ENCODE measurements at regions not wholly inside any gene's neighbourhood (a gene's known extent, or its start where the extent isn't known, plus 50 kb on each side); places are given as distances from the start of the nearest gene placed in this dataset.
"Not testable (repeated sequence)": the region's sequence is repeated elsewhere in the genome, so short reads cannot be mapped to it uniquely, and the experiment has no call there.

DNA sequence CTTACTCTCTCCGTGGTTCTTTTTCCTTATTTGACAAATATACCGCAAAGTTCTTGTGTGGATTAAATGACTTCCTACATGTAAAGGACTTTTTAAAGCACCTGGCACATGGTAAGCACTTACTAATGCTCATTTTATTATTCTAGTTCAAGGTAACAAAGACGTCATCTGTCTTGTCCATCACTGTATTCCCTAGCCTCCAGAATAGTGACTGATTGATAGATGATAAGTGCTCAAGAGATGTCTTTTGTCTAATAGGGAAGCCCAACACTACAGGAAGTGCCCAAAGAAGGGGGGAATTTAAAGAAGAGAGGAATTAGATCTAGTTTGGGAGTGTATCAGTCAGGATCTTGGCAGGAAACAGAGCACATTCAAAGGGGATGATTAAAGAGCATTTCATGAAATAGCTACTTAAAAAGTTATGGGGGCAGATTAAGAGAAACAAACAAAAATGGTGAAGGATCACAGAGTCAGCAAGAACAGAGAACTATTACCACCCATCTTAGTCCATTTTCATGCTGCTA lies 151.9 kb downstream of the GXYLT1 start:
- no peaks in the 10 kb centered on the region for H3K27me3 ChIP-seq
- no peaks in the 10 kb centered on the region for H3K36me3 ChIP-seq

DNA sequence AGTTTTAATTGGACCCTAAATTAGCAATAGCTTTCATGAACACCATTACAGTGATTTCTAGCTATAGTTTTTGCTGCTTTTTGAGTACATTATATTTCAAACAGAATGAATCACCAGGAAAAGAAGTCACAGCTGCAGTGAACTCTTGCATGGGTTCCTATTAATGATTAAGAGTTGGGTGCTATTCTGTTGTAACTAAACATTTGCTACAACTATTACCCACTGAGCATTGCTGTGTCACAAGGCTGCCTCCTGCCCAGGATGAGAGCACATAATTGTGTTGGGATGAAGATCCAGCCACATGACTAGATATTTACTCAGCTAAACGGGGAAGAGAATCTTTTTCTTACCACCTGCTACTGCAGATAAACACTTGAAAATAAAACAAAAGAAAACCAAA lies 152.7 kb downstream of the GXYLT1 start:
- DNase-seq, result no peak
- Histone ChIP-seq H3K27me3 (no peaks in the 10 kb centered on the region), H3K36me3 (no peaks in the 10 kb centered on the region), H3K9me3 (no peaks in the 10 kb centered on the region), H3K4me3 (no peak overlapping the region)

More for the DNA sequence above, 151.9 kb downstream of the GXYLT1 start:
- Histone ChIP-seq H3K9me3 (no peaks in the 10 kb centered on the region), H3K4me3 (no peak overlapping the region)
- no peak for DNase-seq

DNA sequence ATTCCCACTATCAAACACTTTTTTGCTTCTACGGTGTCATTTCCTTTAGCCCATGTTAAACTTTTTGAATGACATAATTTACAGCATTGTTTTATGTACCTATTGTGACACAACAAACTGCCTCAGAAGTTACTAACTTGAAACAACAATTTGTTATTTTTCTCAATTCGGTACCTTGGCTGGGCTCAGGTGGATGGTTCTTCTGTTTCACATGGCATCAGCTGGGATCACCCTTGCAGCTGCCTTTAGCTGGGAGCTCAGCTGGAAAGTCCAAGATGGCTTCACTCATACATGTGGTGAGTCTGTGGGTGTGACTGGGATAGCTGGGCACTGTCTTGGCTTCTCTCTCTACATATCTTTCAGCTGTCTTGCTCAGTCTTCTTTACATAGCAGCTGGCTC lies 156.0 kb downstream of the GXYLT1 start:
- Histone ChIP-seq H3K4me3 (no peak overlapping the region), H3K36me3 (no peaks in the 10 kb centered on the region), H3K9me3 (no peaks in the 10 kb centered on the region), H3K27me3 (no peaks in the 10 kb centered on the region)
- DNase-seq, result no peak

DNA sequence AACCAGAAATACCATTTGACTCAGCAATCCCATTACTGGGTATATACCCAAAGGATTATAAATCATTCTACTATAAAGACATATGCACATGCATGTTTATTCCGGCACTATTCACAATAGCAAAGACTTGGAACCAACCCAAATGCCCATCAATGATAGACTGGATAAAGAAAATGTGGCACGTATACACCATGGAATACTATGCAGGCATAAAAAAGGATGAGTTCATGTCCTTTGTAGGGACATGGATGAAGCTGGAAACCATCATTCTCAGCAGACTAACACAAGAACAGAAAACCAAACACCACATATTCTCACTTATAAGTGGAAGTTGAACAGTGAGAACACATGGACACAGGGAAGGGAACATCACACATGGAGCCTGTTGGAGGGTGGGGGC lies 158.2 kb downstream of the GXYLT1 start:
- not testable (repeated sequence) for H3K9me3 ChIP-seq, H3K4me3 ChIP-seq, H3K27me3 ChIP-seq, DNase-seq, H3K36me3 ChIP-seq

DNA sequence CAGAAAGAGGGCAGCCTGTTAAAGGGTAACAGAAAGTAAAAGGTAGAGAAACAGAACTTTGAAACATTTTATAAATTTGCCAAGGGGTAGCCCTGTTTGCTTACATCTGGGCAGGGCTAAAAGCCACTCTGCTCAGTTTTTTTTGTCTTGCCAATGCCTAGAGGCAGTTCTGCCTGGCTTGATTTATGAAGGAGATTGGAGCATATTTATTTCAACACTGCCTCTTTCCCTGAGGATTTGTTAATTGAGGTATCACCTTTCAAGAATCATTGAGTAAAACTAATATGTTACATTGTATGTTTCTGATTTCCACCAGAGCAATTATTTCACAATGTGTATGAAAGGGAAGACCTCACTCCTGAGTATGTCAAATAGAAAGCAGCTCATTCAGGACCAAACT lies 160.8 kb downstream of the GXYLT1 start:
- Histone ChIP-seq H3K4me3 (no peak overlapping the region), H3K27me3 (no peaks in the 10 kb centered on the region), H3K36me3 (no peaks in the 10 kb centered on the region), H3K9me3 (no peaks in the 10 kb centered on the region)
- DNase-seq, result no peak

DNA sequence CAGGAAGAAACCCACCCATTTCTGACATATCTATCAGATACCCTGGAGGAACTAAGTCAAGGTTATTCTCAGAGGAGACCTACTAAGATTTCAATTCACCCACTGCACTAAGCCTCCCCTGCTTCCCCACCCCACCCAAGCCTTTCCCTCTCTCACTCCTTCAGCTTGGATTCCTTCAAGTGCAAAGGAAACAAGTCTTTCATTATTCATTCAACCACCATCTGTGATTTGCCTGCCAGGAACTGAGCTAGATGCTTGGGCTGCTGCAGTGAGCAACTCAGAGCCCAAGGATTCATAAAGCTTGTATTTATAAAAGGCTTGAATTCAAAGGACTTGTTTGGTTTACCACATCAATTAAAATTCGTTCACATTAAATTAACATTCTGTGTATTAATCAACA lies 161.3 kb downstream of the GXYLT1 start:
- H3K4me3 ChIP-seq, result no peak overlapping the region
- no peaks in the 10 kb centered on the region for H3K27me3 ChIP-seq
- DNase-seq, result no peak
- no peaks in the 10 kb centered on the region for H3K9me3 ChIP-seq
- no peaks in the 10 kb centered on the region for H3K36me3 ChIP-seq

DNA sequence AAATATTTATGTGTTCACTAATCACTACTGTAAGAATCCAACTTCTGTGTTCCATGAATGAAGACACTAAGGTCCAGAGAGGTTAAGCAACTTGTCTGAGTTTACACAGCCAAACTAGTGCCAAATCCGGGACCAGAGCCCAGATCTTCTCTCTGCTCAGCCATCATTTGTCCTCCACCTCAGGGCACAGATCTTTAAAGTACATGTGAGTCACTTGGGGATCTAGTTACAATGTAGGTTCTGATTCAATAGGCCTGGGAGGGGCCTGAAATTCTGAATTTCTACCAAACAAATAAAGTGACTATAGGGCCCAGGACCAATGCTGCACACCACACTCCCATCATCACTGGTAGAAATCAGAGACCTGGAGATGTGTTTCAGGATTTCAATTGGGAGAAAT lies 162.9 kb downstream of the GXYLT1 start:
- Histone ChIP-seq H3K9me3 (no peaks in the 10 kb centered on the region), H3K27me3 (no peaks in the 10 kb centered on the region), H3K36me3 (no peaks in the 10 kb centered on the region), H3K4me3 (no peak overlapping the region)
- peak; percentile 24 for DNase-seq

DNA sequence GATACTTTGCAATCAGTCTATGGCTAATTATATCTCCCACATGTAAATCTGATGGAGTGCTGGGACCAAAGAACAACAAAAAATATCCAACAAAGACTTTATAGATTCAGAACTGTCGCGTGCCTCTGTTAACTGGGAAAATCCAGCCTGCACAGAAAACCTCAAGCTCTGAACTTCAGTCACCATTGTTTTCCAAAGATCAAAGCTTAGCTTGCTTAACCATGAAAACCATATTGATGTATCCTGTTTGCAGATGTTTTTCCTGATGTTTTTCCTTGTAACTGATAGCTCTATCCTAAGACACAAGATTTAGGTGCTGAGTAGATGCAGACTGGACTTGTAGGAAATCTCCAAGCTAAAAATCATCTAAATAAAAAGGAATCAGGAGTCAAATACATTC lies 163.7 kb downstream of the GXYLT1 start:
- Histone ChIP-seq H3K27me3 (no peaks in the 10 kb centered on the region), H3K36me3 (no peaks in the 10 kb centered on the region), H3K9me3 (no peaks in the 10 kb centered on the region), H3K4me3 (no peak overlapping the region)
- DNase-seq, result no peak

DNA sequence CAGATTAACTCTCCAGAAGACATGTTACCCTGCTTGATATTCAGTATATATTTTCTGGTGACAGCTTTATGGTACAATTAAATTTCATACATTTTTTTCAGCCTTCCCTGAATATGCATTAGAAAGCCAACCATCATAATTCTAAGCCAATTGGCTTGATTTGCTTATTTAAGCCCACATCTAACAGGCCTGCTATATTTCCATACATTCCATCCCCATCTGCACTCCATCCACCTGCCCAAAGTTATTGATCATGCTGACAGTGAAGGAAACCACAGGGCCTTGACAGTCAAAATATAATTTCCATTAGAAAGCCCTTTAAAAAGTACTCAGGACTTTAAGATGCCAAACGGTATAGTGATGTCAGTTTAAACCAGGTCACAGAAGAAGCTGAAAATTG lies 164.3 kb downstream of the GXYLT1 start:
- Histone ChIP-seq H3K9me3 (no peaks in the 10 kb centered on the region), H3K36me3 (no peaks in the 10 kb centered on the region), H3K4me3 (no peak overlapping the region), H3K27me3 (no peaks in the 10 kb centered on the region)
- DNase-seq, result no peak

DNA sequence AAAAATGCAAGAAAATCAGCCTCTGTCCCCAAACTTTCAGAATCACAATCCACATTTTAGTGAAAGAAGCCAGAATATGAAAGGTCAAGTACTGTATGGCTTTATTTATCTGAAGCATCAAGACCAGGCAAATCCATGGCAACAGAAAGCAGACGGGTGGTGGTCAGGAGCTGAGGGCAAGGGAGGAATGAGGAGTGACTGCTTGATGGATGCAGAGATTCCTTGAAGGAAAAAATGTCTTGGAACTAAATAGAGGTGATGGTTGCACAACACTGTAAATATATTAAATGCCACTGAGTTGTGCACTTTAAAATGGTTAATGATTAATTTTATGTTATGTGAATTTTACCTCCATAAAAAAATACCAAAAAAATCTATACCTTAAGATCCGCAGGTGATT lies 165.1 kb downstream of the GXYLT1 start:
- Histone ChIP-seq H3K27me3 (no peaks in the 10 kb centered on the region), H3K9me3 (no peaks in the 10 kb centered on the region), H3K36me3 (no peaks in the 10 kb centered on the region), H3K4me3 (no peak overlapping the region)
- DNase-seq, result no peak

DNA sequence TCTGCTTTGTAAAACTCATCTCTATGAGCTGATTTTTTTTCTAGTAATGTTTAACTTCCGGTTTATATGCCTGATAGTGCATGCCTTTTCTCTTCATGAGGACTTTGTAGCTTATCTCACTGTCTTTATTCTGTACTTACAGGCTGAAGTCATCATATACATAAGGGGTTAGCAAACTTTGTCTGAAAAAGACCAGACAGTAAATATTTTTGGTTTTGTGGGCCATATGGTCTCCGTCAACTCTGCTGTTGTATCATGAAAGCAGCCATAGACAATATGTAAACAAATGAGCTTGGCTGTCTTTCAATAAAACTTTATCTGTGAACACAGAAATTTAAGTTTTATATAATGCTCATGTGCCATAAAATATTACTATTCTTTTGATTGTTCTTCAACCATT lies 172.1 kb downstream of the GXYLT1 start:
- no peak for DNase-seq
- no peaks in the 10 kb centered on the region for H3K36me3 ChIP-seq
- H3K4me3 ChIP-seq, result no peak overlapping the region
- no peaks in the 10 kb centered on the region for H3K9me3 ChIP-seq
- H3K27me3 ChIP-seq, result no peaks in the 10 kb centered on the region

DNA sequence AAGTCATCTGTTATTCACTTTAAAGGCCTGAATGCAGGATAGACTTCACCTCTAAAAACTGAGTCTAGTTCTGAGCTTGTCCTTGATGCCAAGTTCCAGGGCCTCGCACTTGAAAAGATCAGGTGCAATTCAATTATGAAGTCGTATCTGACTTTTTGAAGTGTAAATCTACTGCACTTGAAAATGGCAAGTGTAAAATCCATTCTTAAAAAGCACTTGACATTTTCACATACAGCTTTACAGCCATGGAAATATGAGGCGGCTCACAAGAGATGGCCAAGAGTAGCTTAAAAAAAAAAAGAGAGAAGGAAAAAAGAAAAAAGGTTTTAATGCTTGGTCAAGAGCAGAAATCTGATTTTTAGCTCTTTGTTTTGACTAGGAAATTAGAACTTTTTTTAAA lies 172.5 kb downstream of the GXYLT1 start:
- DNase-seq, result no peak
- no peak overlapping the region for H3K4me3 ChIP-seq
- no peaks in the 10 kb centered on the region for H3K36me3 ChIP-seq

DNA sequence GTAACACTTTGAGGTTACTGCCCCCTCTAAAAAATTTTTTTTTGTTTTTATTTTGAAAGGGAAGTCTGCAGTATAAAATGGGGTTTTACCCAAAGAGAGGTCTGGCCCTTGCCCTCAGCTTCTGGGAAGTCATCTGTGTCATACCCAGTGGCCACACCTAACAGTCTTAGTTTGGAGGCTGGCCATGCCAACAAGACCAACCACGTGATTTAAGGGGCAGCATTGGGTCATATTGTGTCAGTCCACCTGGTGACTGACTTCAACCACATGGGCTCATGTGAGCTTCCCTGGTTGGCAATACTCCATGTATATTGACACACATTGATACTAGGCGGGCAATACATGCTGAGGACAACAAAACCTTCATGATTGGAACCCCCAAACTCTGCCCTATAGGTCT lies 173.9 kb downstream of the GXYLT1 start:
- H3K36me3 ChIP-seq, result no peaks in the 10 kb centered on the region
- no peaks in the 10 kb centered on the region for H3K27me3 ChIP-seq
- H3K9me3 ChIP-seq, result no peaks in the 10 kb centered on the region
- H3K4me3 ChIP-seq, result no peak overlapping the region
- no peak for DNase-seq

More for the DNA sequence above, 172.5 kb downstream of the GXYLT1 start:
- Histone ChIP-seq H3K27me3 (no peaks in the 10 kb centered on the region), H3K9me3 (no peaks in the 10 kb centered on the region)

DNA sequence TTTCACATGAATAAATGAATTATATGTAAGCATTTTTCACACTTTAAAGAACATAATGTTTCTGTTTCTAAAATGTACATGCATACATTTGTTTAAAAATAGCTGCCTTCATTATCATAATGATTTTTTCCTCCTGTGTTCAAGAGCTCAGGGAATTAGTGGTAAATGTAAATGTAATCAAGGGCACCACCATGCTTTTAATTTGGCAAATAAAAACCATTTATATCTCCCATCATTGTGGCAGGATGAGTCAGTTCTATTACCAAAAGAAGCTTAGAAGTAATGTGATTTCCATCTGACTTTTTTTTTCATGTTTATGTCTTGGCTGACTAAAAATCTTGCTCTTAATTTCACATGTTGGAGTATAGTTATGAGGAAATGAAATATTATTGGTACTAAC lies 176.1 kb downstream of the GXYLT1 start:
- no peaks in the 10 kb centered on the region for H3K9me3 ChIP-seq
- H3K4me3 ChIP-seq, result no peak overlapping the region
- DNase-seq, result no peak
- no peaks in the 10 kb centered on the region for H3K36me3 ChIP-seq
- no peaks in the 10 kb centered on the region for H3K27me3 ChIP-seq

DNA sequence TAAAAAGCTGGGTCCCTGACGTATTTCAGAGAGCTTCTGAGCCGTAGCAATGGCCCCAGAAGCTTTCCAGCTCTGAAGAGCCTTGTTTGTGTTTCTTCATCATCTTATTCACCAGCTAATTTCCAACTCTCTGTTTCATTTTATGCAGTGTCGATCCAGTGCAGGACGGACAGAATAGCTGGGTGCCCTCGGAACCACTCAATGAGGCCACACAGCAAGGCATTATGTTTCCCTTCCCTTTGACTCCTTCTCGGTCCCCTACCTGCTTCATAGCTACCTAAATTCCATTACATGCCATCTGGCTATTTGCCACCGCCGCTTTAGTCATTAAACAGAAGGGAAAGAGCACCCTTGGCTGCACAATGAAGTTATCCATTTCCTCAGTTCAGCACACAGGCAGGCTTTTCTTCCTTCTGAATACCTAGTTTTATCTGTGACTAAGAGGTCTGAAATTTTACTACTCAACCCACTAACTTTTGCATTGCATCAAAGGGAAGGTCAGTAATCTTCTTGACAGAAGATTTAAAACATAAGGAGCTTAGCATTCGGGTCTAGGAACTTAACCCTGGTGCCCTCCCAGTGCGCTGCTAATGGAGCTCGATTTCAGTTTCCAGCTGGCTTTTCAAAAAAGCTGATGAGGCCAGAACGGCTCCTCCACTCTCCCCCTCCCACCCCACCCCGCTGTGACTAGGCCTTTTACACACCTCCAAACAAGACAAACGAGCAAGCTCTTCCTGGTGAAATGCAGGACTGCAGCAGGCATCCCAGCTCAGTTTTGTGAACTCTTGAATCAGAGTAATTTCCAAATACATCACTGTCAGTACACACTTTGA lies 176.8 kb downstream of the GXYLT1 start:
- H3K27me3 ChIP-seq, result no peaks in the 10 kb centered on the region
- no peaks in the 10 kb centered on the region for H3K9me3 ChIP-seq
- no peak overlapping the region for H3K4me3 ChIP-seq
- no peak for DNase-seq
- no peaks in the 10 kb centered on the region for H3K36me3 ChIP-seq

DNA sequence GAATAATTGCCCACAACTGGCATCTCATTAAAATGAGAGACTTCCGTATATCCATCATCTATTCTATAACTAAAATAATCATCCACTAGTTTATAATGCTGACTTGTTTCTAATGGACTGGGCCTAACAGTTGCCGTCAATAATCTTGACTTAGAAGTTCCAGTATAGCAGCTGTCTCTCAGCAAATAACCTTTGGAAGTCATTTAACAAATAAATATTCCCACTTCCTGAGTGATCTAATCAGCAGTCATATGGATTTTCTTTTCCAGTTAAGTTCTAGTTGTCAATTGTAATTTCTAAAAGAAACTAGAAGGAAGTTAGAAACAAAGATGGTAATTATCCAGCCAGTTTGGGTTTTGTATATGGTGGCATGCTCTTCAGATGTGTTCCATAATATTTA lies 177.8 kb downstream of the GXYLT1 start:
- H3K27me3 ChIP-seq, result no peaks in the 10 kb centered on the region
- H3K4me3 ChIP-seq, result no peak overlapping the region
- H3K36me3 ChIP-seq, result no peaks in the 10 kb centered on the region
- no peak for DNase-seq
- no peaks in the 10 kb centered on the region for H3K9me3 ChIP-seq

DNA sequence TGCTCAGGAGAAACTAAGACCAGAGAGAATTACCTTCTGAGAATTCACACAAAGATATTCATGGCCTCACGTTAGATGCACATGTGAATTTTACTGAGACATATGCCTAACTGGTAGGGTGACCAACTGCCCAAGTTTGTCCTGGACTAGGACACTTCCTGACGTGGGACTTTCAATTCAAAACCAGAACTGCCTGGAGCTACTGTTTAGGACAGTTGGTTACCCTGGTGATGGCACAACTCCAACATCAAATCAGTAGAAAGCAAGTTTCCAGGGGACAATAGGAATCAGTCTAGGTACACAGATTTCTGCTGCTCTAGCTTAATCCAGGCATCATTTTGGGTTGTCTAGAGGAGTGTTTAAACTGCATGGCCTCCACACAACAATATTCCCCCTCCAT lies 178.7 kb downstream of the GXYLT1 start:
- no peaks in the 10 kb centered on the region for H3K36me3 ChIP-seq
- H3K4me3 ChIP-seq, result no peak overlapping the region

DNA sequence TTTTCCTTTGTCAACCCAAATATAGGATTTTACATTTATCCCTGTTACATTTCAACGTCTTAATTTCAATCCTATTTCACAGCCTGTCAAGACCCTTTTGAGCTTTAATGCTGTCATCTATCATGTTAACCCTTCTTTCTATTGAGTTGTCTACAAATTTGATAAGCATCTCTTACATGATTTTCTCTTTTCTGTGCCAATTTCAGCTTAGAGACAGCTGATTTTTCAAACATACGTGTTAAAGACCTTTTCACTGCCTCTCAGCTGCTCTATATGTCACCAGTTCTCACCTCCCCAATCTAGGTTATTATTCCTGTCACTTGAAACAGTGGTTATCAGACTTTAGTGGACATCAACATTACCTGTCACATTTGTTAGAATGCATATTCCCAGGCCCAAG lies 181.3 kb downstream of the GXYLT1 start:
- Histone ChIP-seq H3K9me3 (no peaks in the 10 kb centered on the region), H3K27me3 (no peaks in the 10 kb centered on the region), H3K36me3 (no peaks in the 10 kb centered on the region), H3K4me3 (no peak overlapping the region)
- no peak for DNase-seq

More for the DNA sequence above, 178.7 kb downstream of the GXYLT1 start:
- no peak for DNase-seq
- no peaks in the 10 kb centered on the region for H3K9me3 ChIP-seq
- H3K27me3 ChIP-seq, result no peaks in the 10 kb centered on the region

Data from MG63 (cell line).